GM19328 (cell line): ENCODE measurements at regions not wholly inside any gene's neighbourhood (a gene's known extent, or its start where the extent isn't known, plus 50 kb on each side); places are given as distances from the start of the nearest gene placed in this dataset.
"Not testable (repeated sequence)": the region's sequence is repeated elsewhere in the genome, so short reads cannot be mapped to it uniquely, and the experiment has no call there.

ENCODE experiments used
- ATAC-seq: cut with Tn5 transposase; IDR thresholded peaks from one replicate; pipeline ENCODE4 v1.9.1; 2021; ENCODE audit warnings: mild to moderate bottlenecking, moderate library complexity; ENCODE audit not compliant: unreplicated experiment

- no peak for ATAC-seq
Observed at GRCh38 chrX:35392232-35392631, 405.9 kb upstream of the MAGEB16 start.

- no peak for ATAC-seq
Observed at GRCh38 chrX:35406386-35406785, 391.8 kb upstream of the MAGEB16 start.

- no peak for ATAC-seq
Observed at GRCh38 chrX:35416782-35417181, 381.4 kb upstream of the MAGEB16 start.

- ATAC-seq = no peak
Observed at GRCh38 chrX:35432056-35432455, 366.1 kb upstream of the MAGEB16 start.

- ATAC-seq = no peak
Observed at GRCh38 chrX:35439034-35439660, 359.0 kb upstream of the MAGEB16 start.

- ATAC-seq = no peak
Observed at GRCh38 chrX:35439692-35440091, 358.4 kb upstream of the MAGEB16 start.

GRCh38 chrX:35442421-35442820 lies 355.7 kb upstream of the MAGEB16 start:
- no peak for ATAC-seq

- not testable (repeated sequence) for ATAC-seq
Observed at GRCh38 chrX:35443091-35443582, 355.0 kb upstream of the MAGEB16 start.

GRCh38 chrX:35444671-35445355 lies 353.3 kb upstream of the MAGEB16 start:
- ATAC-seq = no peak

GRCh38 chrX:35445912-35446311 lies 352.2 kb upstream of the MAGEB16 start:
- no peak for ATAC-seq

GRCh38 chrX:35456891-35457290 lies 341.3 kb upstream of the MAGEB16 start:
- ATAC-seq = no peak

GRCh38 chrX:35458142-35458541 lies 340.0 kb upstream of the MAGEB16 start:
- no peak for ATAC-seq

GRCh38 chrX:35461164-35461563 lies 337.0 kb upstream of the MAGEB16 start:
- ATAC-seq = no peak

GRCh38 chrX:35496671-35497070 lies 301.5 kb upstream of the MAGEB16 start:
- not testable (repeated sequence) for ATAC-seq

GRCh38 chrX:35497453-35497852 lies 300.7 kb upstream of the MAGEB16 start:
- not testable (repeated sequence) for ATAC-seq

GRCh38 chrX:35499071-35499862 lies 298.9 kb upstream of the MAGEB16 start:
- ATAC-seq = no peak

- no peak for ATAC-seq
Observed at GRCh38 chrX:35507701-35508100, 290.4 kb upstream of the MAGEB16 start.

GRCh38 chrX:35548003-35548402 lies 250.1 kb upstream of the MAGEB16 start:
- not testable (repeated sequence) for ATAC-seq

- ATAC-seq = no peak
Observed at GRCh38 chrX:35557916-35558315, 240.2 kb upstream of the MAGEB16 start.

- ATAC-seq = no peak
Observed at GRCh38 chrX:35561985-35562384, 236.2 kb upstream of the MAGEB16 start.

GRCh38 chrX:35562395-35562794 lies 235.7 kb upstream of the MAGEB16 start:
- no peak for ATAC-seq

GRCh38 chrX:35590210-35590609 lies 207.9 kb upstream of the MAGEB16 start:
- no peak for ATAC-seq
